ENCODE measurements at regions not wholly inside any gene's neighbourhood (a gene's known extent, or its start where the extent isn't known, plus 50 kb on each side); places are given as distances from the start of the nearest gene placed in this dataset.
"Not testable (repeated sequence)": the region's sequence is repeated elsewhere in the genome, so short reads cannot be mapped to it uniquely, and the experiment has no call there.

DNA sequence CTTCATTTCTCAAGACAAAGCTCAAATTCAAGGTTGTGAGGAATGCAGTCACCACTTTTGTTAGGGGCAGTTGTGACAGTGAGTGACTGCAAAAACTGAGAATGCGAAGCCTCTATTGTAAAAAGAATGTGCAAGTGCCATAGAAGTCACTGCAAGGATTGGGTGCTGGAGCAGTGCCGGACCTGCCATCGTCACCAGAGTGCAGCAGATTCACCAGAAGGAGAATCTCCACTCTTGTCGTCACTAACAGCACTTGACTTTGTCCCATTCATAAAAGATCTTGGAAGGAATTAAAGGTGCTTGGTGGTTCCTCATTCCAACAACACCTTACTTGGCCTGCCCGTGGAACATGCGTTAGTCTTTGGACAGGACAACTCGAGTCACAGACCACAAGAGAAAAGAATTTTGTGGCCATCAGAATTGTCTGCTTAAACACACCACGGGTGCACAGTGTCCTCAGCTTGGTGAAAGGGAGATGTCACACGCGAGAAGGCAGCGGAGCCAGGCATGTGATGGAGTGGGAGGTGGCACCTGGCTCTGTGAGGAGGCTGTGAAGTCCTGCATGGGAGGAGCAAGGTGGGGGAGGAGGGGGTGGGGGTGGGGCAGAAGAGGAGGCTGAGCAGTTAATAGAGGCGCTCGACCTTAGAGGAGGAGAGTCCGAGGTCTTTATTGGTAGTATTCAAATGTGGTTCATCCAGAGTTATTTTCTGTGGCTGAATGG lies 100.9 kb upstream of the SPDYE9 start:
- DNase-seq; intact Hi-C loops (cut with DNase I): not testable (repeated sequence)

DNA sequence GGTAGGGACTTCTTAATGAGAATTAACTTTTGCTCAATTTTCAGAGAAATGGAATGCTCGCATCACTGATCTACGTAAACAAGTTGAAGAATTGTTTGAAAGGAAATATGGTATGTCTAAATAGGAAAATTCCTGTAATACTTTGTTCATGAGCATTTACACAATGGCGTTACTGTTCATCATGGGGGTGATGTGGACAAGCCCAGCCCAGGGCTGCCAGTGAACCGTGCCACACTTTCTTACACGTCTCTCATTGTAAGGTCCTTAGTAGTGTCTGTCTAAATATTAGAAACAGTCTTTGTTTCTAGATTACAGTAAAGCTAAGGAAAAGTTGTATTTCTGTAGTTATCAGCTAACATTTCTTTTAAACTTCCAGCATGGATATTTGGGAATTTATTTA lies 91.0 kb upstream of the SPDYE9 start:
- intact Hi-C loops (cut with DNase I); DNase-seq: not testable (repeated sequence)

DNA sequence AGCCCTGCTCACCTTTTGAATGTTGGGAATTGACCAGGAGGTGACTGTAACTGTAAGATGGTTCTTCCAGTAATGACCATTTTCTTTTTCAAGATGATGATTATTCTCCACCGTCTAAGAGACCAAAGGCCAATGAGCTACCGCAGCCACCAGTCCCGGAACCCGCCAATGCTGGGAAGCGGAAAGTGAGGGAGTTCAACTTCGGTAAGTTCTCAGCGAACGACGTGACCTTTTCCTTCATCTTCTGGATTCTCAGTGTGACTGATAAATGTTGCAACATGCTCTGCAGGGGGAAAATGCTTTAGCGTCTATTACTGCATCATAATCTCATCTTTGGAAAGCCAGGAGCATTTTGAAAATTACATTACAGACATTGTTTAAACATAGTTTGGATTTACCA lies 89.5 kb upstream of the SPDYE9 start:
- DNase-seq; intact Hi-C loops (cut with DNase I): not testable (repeated sequence)

DNA sequence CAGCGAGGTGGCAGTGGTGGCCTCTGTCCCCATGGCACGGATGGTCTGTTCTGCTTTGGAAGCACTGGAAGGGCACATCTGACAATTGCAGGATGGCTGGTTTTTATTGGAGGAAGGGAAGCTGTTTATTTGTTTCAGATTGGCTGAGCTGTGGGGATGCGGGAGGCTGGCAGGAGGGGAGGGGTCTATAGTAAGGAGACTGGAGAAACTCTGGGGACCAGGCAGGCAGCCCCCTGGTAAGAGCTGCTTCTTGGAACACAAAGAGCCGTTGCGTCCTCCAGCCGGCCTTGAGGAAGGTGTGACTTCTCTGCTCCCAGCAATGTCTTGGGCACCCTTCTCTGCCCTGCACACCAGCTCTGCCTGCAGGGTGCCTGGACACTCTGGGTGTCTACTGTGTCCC lies 85.1 kb upstream of the SPDYE9 start:
- intact Hi-C loops (cut with DNase I) = not testable (repeated sequence)
- DNase-seq = peak in 3 of 10 donors; percentile 20 to 71 (median 54)

DNA sequence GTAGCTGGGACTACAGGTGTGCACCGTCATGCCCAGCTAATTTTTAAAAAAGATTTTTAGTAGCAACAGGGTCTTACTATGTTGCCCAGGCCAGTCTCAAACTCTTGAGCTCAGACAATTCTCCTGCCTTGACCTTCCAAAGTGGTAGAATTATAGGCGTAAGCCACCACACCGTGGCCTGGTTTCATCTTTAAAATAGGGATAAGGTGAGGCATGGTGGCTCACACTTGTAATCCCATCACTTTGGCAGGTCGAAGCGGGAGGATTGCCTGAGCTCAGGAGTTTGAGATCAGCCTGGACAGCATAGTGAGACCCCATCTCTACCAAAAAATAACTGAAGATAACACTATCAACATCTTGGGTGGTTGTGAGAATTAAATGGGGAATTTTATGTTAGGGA lies 84.6 kb upstream of the SPDYE9 start:
- peak in 2 of 10 donors; percentile 8 to 27 for DNase-seq
- intact Hi-C loops (cut with DNase I) = not testable (repeated sequence)

DNA sequence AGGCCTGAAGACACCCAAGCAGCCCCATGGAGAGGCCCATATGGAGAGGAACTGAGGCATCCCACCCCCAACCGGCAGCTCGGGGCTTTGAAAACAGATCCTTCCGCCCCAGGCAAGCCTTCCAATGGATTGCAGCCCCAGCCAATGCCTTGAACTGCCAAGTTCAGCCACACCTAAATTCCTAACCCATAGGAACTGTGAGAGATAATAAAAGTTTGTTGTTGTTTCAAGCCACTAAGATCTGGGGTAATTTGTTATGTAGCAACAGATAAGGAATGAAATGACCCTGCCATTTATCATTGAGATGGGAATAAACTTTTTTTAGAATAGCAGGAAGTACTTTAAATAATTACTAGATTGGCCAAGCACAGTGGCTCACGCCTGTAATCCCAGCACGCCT lies 80.3 kb upstream of the SPDYE9 start:
- DNase-seq; intact Hi-C loops (cut with DNase I): not testable (repeated sequence)

DNA sequence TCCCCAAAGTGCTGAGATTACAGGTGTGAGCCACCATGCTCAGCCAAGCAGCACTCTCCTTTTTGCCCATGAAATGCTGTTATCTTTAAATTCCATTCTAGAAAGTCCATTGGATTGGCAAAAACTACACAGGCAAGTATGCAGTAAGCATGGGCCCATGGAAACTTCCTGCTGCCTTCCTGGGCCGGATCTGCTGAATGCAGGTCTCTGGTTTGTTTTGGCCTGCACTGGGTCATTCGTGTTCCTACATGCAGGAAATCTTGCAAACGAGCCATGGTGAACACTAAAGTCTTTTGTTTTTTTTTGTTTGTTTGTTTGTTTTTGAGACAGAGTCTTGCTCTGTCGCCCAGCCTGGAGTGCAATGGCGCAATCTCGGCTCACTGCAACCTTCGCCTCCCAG lies 76.8 kb upstream of the SPDYE9 start:
- intact Hi-C loops (cut with DNase I) = not testable (repeated sequence)

DNA sequence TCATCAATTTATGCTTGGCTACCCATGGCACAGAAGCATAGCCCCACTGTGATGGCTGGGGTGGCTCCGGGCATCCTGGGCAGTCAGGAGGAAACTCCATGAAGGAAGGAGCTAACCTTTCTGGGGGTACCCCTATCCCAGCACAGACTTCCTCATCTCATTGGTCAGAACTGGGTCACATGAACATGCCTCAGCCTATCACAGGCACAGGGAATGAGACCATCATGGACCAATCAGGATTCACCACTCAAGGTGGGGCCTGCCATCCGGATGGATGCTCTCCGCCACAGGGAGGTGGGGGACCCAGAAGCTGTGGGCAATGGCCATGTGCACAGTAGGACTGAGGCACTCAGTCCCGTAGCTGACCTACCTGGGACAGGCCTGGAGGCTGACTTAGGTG lies 75.9 kb upstream of the SPDYE9 start:
- intact Hi-C loops (cut with DNase I); DNase-seq: not testable (repeated sequence)

More for the DNA sequence above, 76.8 kb upstream of the SPDYE9 start:
- DNase-seq = not testable (repeated sequence)

DNA sequence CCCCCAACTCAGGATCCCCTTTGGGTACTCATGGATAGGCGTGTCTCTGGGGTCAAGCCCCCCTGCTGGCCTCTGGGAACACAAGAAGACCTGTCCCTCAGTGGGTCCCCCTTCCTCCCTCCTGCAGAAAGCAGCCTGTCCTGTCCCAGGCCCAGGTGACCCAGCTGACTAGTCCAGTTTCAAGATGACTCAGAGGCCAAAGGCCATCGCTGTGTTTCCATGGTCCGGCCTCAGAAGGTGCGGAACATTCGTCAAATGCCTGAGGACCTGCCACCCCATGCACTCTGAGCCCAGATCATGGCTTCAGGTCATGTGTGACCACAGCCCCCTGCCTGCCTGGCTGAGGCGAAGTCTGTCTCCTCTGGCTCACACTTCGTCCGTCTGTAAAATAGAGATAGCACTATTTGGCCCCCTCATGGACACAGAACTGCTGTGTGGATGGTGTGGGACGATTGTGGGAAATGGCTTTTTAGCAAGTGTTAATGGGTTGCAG lies 71.4 kb upstream of the SPDYE9 start:
- DNase-seq; intact Hi-C loops (cut with DNase I): not testable (repeated sequence)

DNA sequence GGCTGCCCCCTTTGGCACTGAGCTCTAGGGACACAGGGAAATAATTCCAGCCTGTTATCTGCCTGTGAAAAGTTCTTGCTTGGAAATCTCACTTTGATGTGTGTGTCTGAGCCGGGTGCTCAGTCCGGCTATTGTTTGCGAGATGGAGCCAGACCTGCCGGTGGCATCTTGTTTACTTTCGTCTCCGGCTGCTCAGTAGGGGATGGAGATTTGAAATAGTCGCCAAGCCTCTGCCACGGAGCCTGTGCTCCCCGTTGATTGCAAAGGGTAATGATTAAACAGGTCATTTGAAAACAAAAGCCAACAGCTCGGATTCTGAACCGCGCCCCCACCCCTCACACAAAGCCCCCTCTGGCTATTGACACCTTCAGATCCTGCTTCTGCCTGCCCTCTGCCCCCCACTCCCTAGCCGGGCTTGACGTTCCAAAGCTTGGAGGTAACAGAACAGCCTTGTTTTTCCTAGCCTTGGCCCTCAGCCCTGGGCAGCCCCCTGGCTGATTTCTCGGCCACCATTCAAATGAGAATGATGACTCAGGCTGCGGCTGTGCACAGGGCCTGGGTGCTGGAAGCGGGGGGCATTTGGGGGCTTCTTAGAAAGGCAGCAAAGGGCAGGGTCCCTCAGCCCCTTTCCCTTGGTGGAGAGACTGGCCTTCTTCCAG lies 70.8 kb upstream of the SPDYE9 start:
- intact Hi-C loops (cut with DNase I) = not testable (repeated sequence)
- peak in 2 of 10 donors; percentile 66 to 75 for DNase-seq

DNA sequence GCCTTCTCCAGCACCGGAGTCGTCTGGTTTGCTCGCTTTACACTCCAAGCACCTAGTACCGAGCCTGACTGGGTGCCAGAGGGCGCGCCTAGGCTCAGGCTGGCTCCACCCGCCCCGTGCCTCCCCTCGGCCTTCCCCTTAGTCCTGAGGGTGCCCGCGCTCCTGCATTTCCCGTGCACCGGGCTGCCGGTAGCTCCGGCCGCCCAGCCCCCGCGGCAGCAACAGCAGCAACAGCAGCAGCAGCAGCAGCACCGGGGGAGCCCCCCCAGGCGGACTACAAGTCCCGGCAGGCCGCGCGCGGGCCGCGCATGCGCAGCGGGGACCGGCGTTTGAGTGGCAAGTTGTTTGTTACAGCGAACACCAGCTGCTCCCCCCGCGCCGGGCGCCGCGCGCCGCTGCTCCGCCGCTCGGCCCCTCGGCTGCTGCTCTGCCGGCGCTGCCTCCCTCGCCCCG lies 68.8 kb upstream of the SPDYE9 start:
- peak; percentile 70 to 97 (median 78) for DNase-seq
- intact Hi-C loops (cut with DNase I) = not testable (repeated sequence)

DNA sequence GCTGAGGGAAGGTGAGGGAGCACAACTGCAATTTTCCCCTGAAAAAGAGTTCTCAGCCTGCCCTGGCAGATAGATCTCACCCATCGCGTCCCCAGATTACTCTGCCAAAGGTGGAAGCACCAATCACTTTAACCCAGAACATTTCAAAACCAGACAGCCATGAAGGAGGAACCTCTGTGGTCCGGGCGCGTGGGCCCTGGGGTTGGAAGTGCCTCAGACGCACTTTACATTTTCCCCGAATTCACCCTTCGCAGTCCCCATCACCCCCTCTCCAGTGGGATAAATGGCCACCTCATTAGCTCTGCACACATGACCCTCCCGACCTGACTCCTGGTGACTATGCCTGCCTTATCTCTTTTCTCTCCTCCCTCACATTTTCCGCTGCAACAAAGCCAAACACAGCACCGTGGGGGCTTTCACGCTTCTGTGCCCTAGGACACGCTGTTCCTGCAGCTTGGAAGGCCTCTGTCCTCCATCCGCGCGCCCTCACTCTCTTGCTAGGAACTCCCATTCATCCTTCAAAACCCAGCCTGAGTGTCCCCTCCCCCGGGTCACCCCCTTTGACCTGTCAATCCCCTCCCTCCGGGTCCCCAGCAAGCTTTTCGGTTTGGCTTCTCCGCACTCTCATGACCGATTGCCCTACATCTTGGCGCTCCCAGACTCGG lies 68.2 kb upstream of the SPDYE9 start:
- intact Hi-C loops (cut with DNase I) = not testable (repeated sequence)
- peak in 4 of 10 donors; percentile 5 to 72 (median 46) for DNase-seq

DNA sequence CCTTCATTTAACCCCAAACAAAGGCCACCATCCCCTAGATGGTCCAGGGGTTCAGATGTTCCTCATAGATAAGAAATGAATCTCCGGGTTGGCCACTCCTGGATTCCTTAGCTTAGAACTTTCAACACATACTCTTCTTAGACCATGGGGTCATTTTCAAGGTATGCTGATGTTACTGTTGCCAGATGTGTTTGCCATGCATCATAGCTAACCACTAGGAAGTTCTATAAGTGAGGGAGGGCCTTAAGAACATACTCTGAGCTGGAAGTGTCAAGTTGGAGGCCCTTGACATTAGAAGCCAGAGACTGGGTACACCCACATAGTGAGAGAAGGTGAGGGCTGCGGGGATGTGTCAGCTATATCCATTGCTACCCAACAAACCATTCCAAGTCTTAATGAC lies 62.7 kb upstream of the SPDYE9 start:
- intact Hi-C loops (cut with DNase I); DNase-seq: not testable (repeated sequence)

DNA sequence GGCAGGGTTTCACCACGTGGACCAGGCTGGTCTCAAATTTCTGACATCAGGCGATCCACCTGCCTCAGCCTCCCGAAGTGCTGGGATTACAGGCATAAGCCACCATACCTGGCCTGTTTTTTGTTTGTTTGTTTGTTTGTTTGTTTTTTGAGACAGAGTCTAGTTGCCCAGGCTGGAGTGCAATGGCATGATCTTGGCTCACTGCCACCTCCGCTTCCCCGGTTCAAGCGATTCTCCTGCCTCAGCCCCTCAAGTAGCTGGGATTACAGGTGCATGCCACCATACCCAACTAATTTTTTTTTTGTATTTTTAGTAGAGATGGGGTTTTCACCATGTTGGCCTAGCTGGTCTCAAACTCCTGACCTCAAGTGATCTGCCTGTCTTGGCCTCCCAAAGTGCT lies 61.8 kb upstream of the SPDYE9 start:
- DNase-seq = peak in 2 of 10 donors; percentile 39 to 62
- intact Hi-C loops (cut with DNase I) = not testable (repeated sequence)

DNA sequence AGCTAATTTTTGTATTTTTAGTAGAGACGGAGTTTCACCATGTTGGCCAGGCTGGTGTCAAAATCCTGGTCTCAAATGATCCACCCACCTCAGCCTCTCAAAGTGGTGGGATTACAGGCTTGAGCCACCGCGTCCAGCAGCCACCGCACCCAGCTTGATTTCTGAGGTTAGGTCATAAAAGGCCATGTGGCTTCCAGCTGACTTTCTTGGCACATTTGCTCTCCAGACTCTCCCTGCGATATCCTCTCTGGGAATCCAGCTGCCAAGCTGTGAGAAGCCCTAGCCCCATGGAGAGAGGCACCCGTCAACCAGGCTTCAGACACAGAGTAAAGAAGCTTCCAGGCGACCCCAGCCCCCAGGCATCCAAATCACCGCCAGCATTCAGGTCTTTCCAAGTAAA lies 58.2 kb upstream of the SPDYE9 start:
- intact Hi-C loops (cut with DNase I) = not testable (repeated sequence)
- DNase-seq = peak in 1 of 10 donors; percentile 6

DNA sequence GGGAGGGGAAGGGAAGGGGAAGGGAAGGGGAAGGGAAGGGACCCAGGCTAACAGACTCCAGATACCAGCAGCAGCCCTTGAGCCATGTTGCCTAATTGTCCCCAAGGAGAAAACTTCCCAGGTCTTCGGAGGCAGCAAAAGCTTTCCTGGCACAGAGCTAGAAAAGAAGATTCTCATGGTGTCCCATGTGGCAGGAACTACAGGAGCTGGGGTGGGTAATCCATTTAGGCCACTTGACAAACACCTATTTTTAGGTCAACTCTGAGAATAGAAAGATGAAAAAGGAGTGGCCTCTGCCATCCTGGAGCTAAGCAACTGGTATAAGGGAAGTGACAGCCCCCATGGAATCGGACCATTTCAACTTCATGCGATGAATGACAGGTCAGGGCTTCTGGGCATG lies 52.1 kb upstream of the SPDYE9 start:
- intact Hi-C loops (cut with DNase I); DNase-seq: not testable (repeated sequence)
